Endothelial cell of umbilical vein (primary cell): ENCODE measurements at regions not wholly inside any gene's neighbourhood (a gene's known extent, or its start where the extent isn't known, plus 50 kb on each side); places are given as distances from the start of the nearest gene placed in this dataset.

Experiments used
- BruUV-seq: library from RNA; stranded (reverse); fragments of 400-500 nt; replicated peaks from 2 replicates; lab custom pipeline; 2021; lab: Mats Ljungman, UMichigan
- CTCF ChIA-PET: fragments of 300-600, 350-600 bp; sonication (Branson Sonifier 250); formaldehyde crosslinking; loops from one replicate; lab custom pipeline; 2021; ENCODE audit warnings: antibody characterized with exemption, inconsistent platforms; lab: Charles Lee
- POLR2A ChIA-PET: fragments of 300-600, 350-600 bp; sonication (Branson Sonifier 250); formaldehyde crosslinking; loops from one replicate; lab custom pipeline; 2021; ENCODE audit warnings: antibody characterized with exemption, inconsistent platforms; lab: Charles Lee
- DNase-seq: peaks from one replicate; pipeline ENCODE4 v3.0.0-alpha.2; 2011; ENCODE audit warnings: low read depth, low spot score
- FAIRE-seq: peaks from 2 replicates; lab custom pipeline; 2011; peaks lifted over from hg19 to GRCh38; lab: Jason Lieb, UNC
- H2AFZ ChIP-seq: 2 replicates; pipeline ENCODE4 v1.6.0; 2012; ENCODE audit warnings: low read depth, low read length, control low read depth, inconsistent platforms
- H3K27ac ChIP-seq: 2 replicates; pipeline ENCODE4 v1.5.1; 2011; ENCODE audit warnings: low read depth, mild to moderate bottlenecking, control low read depth, low read length, moderate library complexity; ENCODE audit not compliant: insufficient read depth
- H3K27me3 ChIP-seq, 2 experiments: 2 replicates each; pipeline versions ENCODE4 v1.6.0 to v1.6.1; 2011; ENCODE audit warnings: low read length in 2 of 2, mixed read lengths in 1 of 2; ENCODE audit not compliant: control insufficient read depth in 2 of 2, insufficient read depth in 2 of 2
- H3K36me3 ChIP-seq, 2 experiments: 2 replicates in 1 of 2; 3 replicates in 1 of 2; pipeline ENCODE4 v1.5.1; 2011; ENCODE audit warnings: low read length in 2 of 2, mild to moderate bottlenecking in 1 of 2, moderate library complexity in 1 of 2; ENCODE audit not compliant: control insufficient read depth in 2 of 2, insufficient read depth in 2 of 2; ENCODE audit errors: extremely low read depth in 1 of 2
- H3K4me1 ChIP-seq: 3 replicates; pipeline ENCODE4 v1.5.1; 2011; ENCODE audit warnings: mild to moderate bottlenecking, low read length; ENCODE audit not compliant: control insufficient read depth, insufficient read depth; ENCODE audit errors: extremely low read depth
- H3K4me2 ChIP-seq: 2 replicates; pipeline ENCODE4 v1.6.1; 2011; ENCODE audit warnings: low read length, control low read depth, mixed read lengths; ENCODE audit not compliant: insufficient read depth
- H3K4me3 ChIP-seq, 3 experiments: fragments of 200-600 bp in 1 of 3; sonication (generic), shearing (Covaris generic) in 1 of 3; replicated peaks in 1 of 3; 2 replicates each; pipeline ENCODE4 v1.5.1; 2011 to 2016; ENCODE audit warnings: control low read depth in 3 of 3, low read length in 3 of 3, mild to moderate bottlenecking in 2 of 3, inconsistent platforms in 1 of 3, low read depth in 1 of 3, moderate library complexity in 1 of 3; ENCODE audit not compliant: insufficient read depth in 1 of 3
- H3K79me2 ChIP-seq: 2 replicates; pipeline ENCODE4 v1.6.0; 2012; ENCODE audit warnings: low read length, inconsistent platforms; ENCODE audit not compliant: control insufficient read depth, insufficient read depth
- H3K9ac ChIP-seq: replicated peaks from 2 replicates; pipeline ENCODE3; 2011; ENCODE audit warnings: low read length, control low read depth; ENCODE audit not compliant: insufficient read depth; ENCODE audit errors: extremely low read depth
- H3K9me1 ChIP-seq: replicated peaks from 3 replicates; pipeline ENCODE4 v1.6.0; 2011; ENCODE audit warnings: mild to moderate bottlenecking, low read length; ENCODE audit not compliant: control insufficient read depth, insufficient read depth; ENCODE audit errors: extremely low read depth
- H3K9me3 ChIP-seq: replicated peaks from 2 replicates; pipeline ENCODE4 v1.5.1; 2012; ENCODE audit warnings: low read length, inconsistent platforms; ENCODE audit not compliant: control insufficient read depth, insufficient read depth
- H4K20me1 ChIP-seq: replicated peaks from 2 replicates; pipeline ENCODE3; 2011; ENCODE audit warnings: mild to moderate bottlenecking, low read length; ENCODE audit not compliant: control insufficient read depth, insufficient read depth; ENCODE audit errors: extremely low read depth
- EZH2 ChIP-seq: IDR thresholded peaks from 2 replicates; pipeline ENCODE4 v1.6.1; 2012; ENCODE audit warnings: borderline replicate concordance, low read depth, mild to moderate bottlenecking, moderate library complexity, low read length, inconsistent platforms; ENCODE audit not compliant: severe bottlenecking
- FOS ChIP-seq: IDR thresholded peaks from 2 replicates; pipeline ENCODE4 v1.6.1; 2011; ENCODE audit warnings: mild to moderate bottlenecking, low read length, moderate library complexity, borderline replicate concordance; ENCODE audit not compliant: insufficient read depth
- GATA2 ChIP-seq: IDR thresholded peaks from 2 replicates; pipeline ENCODE4 v1.7.0; 2011; ENCODE audit warnings: low read depth, mild to moderate bottlenecking, moderate library complexity, mixed read lengths, low read length; ENCODE audit not compliant: insufficient read length, insufficient read depth
- JUN ChIP-seq: IDR thresholded peaks from 2 replicates; pipeline ENCODE4 v1.6.1; 2011; ENCODE audit warnings: borderline replicate concordance, low read depth; ENCODE audit not compliant: insufficient read length, insufficient read depth
- MYC ChIP-seq: IDR thresholded peaks from one replicate; pipeline ENCODE4 v1.6.1; 2011; ENCODE audit warnings: mild to moderate bottlenecking, low read depth, low read length
- POLR2A ChIP-seq: IDR thresholded peaks from 2 replicates; pipeline ENCODE4 v1.6.1; 2012; ENCODE audit warnings: low read depth, mild to moderate bottlenecking, control low read depth, low read length
- POLR2AphosphoS5 ChIP-seq: IDR thresholded peaks from 2 replicates; pipeline ENCODE4 v1.6.1; 2012; ENCODE audit warnings: low read depth, mild to moderate bottlenecking, control low read depth, low read length, moderate library complexity; ENCODE audit not compliant: insufficient read depth
- dilution Hi-C: fragments of 300-500 bp; cut with MboI; formaldehyde crosslinking; loops from one replicate; pipeline ENCODE4 v1.15.0; 2019; ENCODE audit warnings: low sequenced_read_pairs; ENCODE audit not compliant: extremely low pct_ligation_motif_present
- intact Hi-C: fragments of 100-400 bp; cut with micrococcal nuclease; formaldehyde crosslinking; loops from one replicate; pipeline ENCODE4 v1.10.0; 2022
- TF ChIP-seq, protein P1 (sequence below): IDR thresholded peaks from 2 replicates; pipeline ENCODE4 v1.6.1; 2011; ENCODE audit not compliant: insufficient read depth, insufficient read length
- TF ChIP-seq, protein P2 (sequence below), 2 donors: IDR thresholded peaks; 1 replicate in 1 of 2; 2 replicates in 1 of 2; pipeline ENCODE4 v1.5.1; 2011; ENCODE audit warnings: low read length in 2 of 2, mild to moderate bottlenecking in 2 of 2, moderate library complexity in 2 of 2, control low read depth in 1 of 2, inconsistent platforms in 1 of 2, low read depth in 1 of 2; ENCODE audit not compliant: insufficient read depth in 1 of 2; ENCODE audit errors: extremely low read depth in 1 of 2

DNA sequence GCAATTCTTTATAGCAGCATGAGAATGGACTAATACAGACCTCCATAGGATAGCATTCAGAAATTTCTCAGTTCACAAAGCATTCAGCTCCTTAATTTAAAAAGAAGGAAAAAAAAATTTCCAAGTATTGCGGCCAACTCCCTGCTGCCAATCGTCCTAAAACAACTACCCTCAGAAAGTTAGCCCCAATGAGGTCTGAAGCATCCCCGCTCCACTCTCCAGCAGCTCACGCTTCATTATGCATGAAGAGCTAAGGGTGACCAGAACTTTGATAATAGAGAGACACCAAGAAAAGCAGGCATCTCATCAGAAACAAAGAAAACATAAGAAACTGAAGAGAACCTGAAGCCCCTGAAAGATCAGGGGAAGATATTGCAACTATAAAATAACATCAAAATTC, 172.8 kb upstream of the NUDT4 start:
- H3K36me3 ChIP-seq, result no peaks in the 10 kb centered on the region
- no peaks in the 10 kb centered on the region for H4K20me1 ChIP-seq
- dilution Hi-C loops, result no loop called here
- no peak overlapping the region for H3K4me3 ChIP-seq
- H3K9ac ChIP-seq, result no peak overlapping the region
- DNase-seq (no peak), FAIRE-seq (no peak)
- POLR2A ChIA-PET, result interaction anchor here (0.7 kb wide), 1 partner anchor 735 kb away, joined by 3 read pairs; no protein-coding TSS in a partner anchor
- no peak overlapping the region for H2AFZ ChIP-seq
- CTCF ChIA-PET, result no interaction called here
- peaks cover 16% of the 10 kb centered on the region for H3K4me1 ChIP-seq
- BruUV-seq, result no TSS peak
- H3K27ac ChIP-seq, result no peak overlapping the region
- H3K9me1 ChIP-seq, result no peaks in the 10 kb centered on the region
- intact Hi-C loops, result loop anchor here (5.0 kb wide), 1 partner anchor 178 kb away; no protein-coding TSS in a partner anchor
- no peaks in the 10 kb centered on the region for H3K79me2 ChIP-seq
- no peaks in the 10 kb centered on the region for H3K9me3 ChIP-seq
- H3K27me3 ChIP-seq, result no peaks in the 10 kb centered on the region
- no peak for TF ChIP-seq GATA2
- TF ChIP-seq EZH2, result no peak
- TF ChIP-seq, protein P1, sequence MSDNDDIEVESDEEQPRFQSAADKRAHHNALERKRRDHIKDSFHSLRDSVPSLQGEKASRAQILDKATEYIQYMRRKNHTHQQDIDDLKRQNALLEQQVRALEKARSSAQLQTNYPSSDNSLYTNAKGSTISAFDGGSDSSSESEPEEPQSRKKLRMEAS, result no peak
- TF ChIP-seq MYC, result no peak
- TF ChIP-seq FOS, result no peak
- TF ChIP-seq POLR2AphosphoS5, result no peak
- TF ChIP-seq JUN, result no peak
- TF ChIP-seq, protein P2, sequence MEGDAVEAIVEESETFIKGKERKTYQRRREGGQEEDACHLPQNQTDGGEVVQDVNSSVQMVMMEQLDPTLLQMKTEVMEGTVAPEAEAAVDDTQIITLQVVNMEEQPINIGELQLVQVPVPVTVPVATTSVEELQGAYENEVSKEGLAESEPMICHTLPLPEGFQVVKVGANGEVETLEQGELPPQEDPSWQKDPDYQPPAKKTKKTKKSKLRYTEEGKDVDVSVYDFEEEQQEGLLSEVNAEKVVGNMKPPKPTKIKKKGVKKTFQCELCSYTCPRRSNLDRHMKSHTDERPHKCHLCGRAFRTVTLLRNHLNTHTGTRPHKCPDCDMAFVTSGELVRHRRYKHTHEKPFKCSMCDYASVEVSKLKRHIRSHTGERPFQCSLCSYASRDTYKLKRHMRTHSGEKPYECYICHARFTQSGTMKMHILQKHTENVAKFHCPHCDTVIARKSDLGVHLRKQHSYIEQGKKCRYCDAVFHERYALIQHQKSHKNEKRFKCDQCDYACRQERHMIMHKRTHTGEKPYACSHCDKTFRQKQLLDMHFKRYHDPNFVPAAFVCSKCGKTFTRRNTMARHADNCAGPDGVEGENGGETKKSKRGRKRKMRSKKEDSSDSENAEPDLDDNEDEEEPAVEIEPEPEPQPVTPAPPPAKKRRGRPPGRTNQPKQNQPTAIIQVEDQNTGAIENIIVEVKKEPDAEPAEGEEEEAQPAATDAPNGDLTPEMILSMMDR (IDR thresholded peaks at IDR 0.05; ENCODE audit: extremely low read depth in 1 of 2, insufficient read depth in 1 of 2, low read depth in 1 of 2, low read length in 2 of 2), result no peak
- no peak for TF ChIP-seq POLR2A
- no peak overlapping the region for H3K4me2 ChIP-seq
